ENCODE measurements at regions not wholly inside any gene's neighbourhood (a gene's known extent, or its start where the extent isn't known, plus 50 kb on each side); places are given as distances from the start of the nearest gene placed in this dataset.

GRCh38 chr3:137615659-137616418, 148.3 kb upstream of the SOX14 start:
- Mint-ChIP-seq H3K27me3 (ENCODE audit: low read depth in 3 of 3) (peaks cover 0 to 2% (median 0%) of the 10 kb centered on the region in 3 donors), H3K9me3 (peaks cover 0 to 10% (median 2%) of the 10 kb centered on the region in 7 donors), H3K4me3 (no peak overlapping the region), H3K4me1 (no peaks in the 10 kb centered on the region), H3K27ac (no peak overlapping the region), H3K36me3 (no peaks in the 10 kb centered on the region)
- Histone ChIP-seq H3K4me1 (ENCODE audit: control insufficient read depth in 1 of 2, insufficient read depth in 2 of 2, low read length in 2 of 2) (no peaks in the 10 kb centered on the region), H3K4me2 (replicated peaks; ENCODE audit: extremely low read depth, low read length, poor library complexity, severe bottlenecking) (no peak overlapping the region), H3K4me3 (replicated peaks in 1 of 3; ENCODE audit: low read depth in 2 of 3, low read length in 3 of 3) (no peak overlapping the region), H3K27ac (ENCODE audit: low read depth in 1 of 2, low read length in 2 of 2) (no peak overlapping the region), H3K9me3 (replicated peaks in 1 of 2; ENCODE audit: control insufficient read depth in 1 of 2, insufficient read depth in 1 of 2, low read length in 2 of 2) (no peaks in the 10 kb centered on the region), H3K36me3 (replicated peaks in 1 of 2; ENCODE audit: control insufficient read depth in 1 of 2, insufficient read depth in 2 of 2, low read length in 2 of 2) (no peaks in the 10 kb centered on the region), H4K20me1 (ENCODE audit: insufficient read depth, low read length) (no peaks in the 10 kb centered on the region), H3K27me3 (ENCODE audit: control insufficient read depth in 2 of 2, insufficient read depth in 2 of 2, low read length in 2 of 2) (no peaks in the 10 kb centered on the region), H2AFZ (ENCODE audit: insufficient read depth, low read depth, low read length, poor library complexity, severe bottlenecking) (no peak overlapping the region), H3K79me2 (ENCODE audit: insufficient read depth, low read length) (no peaks in the 10 kb centered on the region), H3K9ac (ENCODE audit: insufficient read depth, low read length, poor library complexity, severe bottlenecking) (no peak overlapping the region)
- intact Hi-C loops (cut with micrococcal nuclease): no loop called here
- WGBS (ENCODE audit: insufficient coverage): 83% methylated on average over 1 of the region's 10 CpGs
- TF ChIP-seq, protein P1, sequence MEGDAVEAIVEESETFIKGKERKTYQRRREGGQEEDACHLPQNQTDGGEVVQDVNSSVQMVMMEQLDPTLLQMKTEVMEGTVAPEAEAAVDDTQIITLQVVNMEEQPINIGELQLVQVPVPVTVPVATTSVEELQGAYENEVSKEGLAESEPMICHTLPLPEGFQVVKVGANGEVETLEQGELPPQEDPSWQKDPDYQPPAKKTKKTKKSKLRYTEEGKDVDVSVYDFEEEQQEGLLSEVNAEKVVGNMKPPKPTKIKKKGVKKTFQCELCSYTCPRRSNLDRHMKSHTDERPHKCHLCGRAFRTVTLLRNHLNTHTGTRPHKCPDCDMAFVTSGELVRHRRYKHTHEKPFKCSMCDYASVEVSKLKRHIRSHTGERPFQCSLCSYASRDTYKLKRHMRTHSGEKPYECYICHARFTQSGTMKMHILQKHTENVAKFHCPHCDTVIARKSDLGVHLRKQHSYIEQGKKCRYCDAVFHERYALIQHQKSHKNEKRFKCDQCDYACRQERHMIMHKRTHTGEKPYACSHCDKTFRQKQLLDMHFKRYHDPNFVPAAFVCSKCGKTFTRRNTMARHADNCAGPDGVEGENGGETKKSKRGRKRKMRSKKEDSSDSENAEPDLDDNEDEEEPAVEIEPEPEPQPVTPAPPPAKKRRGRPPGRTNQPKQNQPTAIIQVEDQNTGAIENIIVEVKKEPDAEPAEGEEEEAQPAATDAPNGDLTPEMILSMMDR (IDR thresholded peaks at IDR 0.05): no peak
- no peak for DNase-seq

GRCh38 chr3:137641879-137642704, 122.0 kb upstream of the SOX14 start:
- H3K4me2 ChIP-seq (replicated peaks; ENCODE audit: extremely low read depth, low read length, poor library complexity, severe bottlenecking): no peak overlapping the region
- H3K4me3 ChIP-seq (replicated peaks in 1 of 3; ENCODE audit: low read depth in 2 of 3, low read length in 3 of 3): no peak overlapping the region
- H3K4me1 ChIP-seq (ENCODE audit: control insufficient read depth in 1 of 2, insufficient read depth in 2 of 2, low read length in 2 of 2): no peaks in the 10 kb centered on the region
- WGBS (ENCODE audit: insufficient coverage): 31% methylated on average over 5 of the region's 17 CpGs
- peaks cover 7 to 14% (median 9%) of the 10 kb centered on the region in 3 donors for H3K27me3 Mint-ChIP-seq (ENCODE audit: low read depth in 3 of 3)
- no peak overlapping the region for H3K9ac ChIP-seq (ENCODE audit: insufficient read depth, low read length, poor library complexity, severe bottlenecking)
- H4K20me1 ChIP-seq (ENCODE audit: insufficient read depth, low read length): no peaks in the 10 kb centered on the region
- no peak overlapping the region for H3K27ac Mint-ChIP-seq
- no peaks in the 10 kb centered on the region for H3K36me3 ChIP-seq (replicated peaks in 1 of 2; ENCODE audit: control insufficient read depth in 1 of 2, insufficient read depth in 2 of 2, low read length in 2 of 2)
- H3K27ac ChIP-seq (ENCODE audit: low read depth in 1 of 2, low read length in 2 of 2): no peak overlapping the region
- DNase-seq: no peak
- H3K4me3 Mint-ChIP-seq: no peak overlapping the region
- H3K9me3 ChIP-seq (replicated peaks in 1 of 2; ENCODE audit: control insufficient read depth in 1 of 2, insufficient read depth in 1 of 2, low read length in 2 of 2): peaks cover 0 to 2% of the 10 kb centered on the region in 2 donors
- peaks cover 0 to 18% (median 6%) of the 10 kb centered on the region in 7 donors for H3K9me3 Mint-ChIP-seq
- H3K36me3 Mint-ChIP-seq: no peaks in the 10 kb centered on the region
- H3K4me1 Mint-ChIP-seq: no peaks in the 10 kb centered on the region
- no peaks in the 10 kb centered on the region for H3K79me2 ChIP-seq (ENCODE audit: insufficient read depth, low read length)
- H2AFZ ChIP-seq (ENCODE audit: insufficient read depth, low read depth, low read length, poor library complexity, severe bottlenecking): no peak overlapping the region
- intact Hi-C loops (cut with micrococcal nuclease): no loop called here
- TF ChIP-seq, protein P1 (IDR thresholded peaks at IDR 0.05): no peak
- no peaks in the 10 kb centered on the region for H3K27me3 ChIP-seq (ENCODE audit: control insufficient read depth in 2 of 2, insufficient read depth in 2 of 2, low read length in 2 of 2)

Measured in CD14-positive monocyte (primary cell).